ENCODE measurements at regions not wholly inside any gene's neighbourhood (a gene's known extent, or its start where the extent isn't known, plus 50 kb on each side); places are given as distances from the start of the nearest gene placed in this dataset.

GRCh38 chr7:19948160-19948559 is 174.7 kb upstream of the TMEM196 start:
- Histone ChIP-seq H3K4me1 (no peaks in the 10 kb centered on the region), H3K36me3 (no peaks in the 10 kb centered on the region), H3K4me3 (no peak overlapping the region), H3K27me3 (no peaks in the 10 kb centered on the region), H3K27ac (no peak overlapping the region), H3K9me3 (no peaks in the 10 kb centered on the region)
- TF ChIP-seq POLR2AphosphoS5 (IDR thresholded peaks at IDR 0.05; ENCODE audit: insufficient read depth in 1 of 2, low read depth in 1 of 2) (no peak), POLR2A (IDR thresholded peaks at IDR 0.05) (no peak)
- TF ChIP-seq, protein P1, sequence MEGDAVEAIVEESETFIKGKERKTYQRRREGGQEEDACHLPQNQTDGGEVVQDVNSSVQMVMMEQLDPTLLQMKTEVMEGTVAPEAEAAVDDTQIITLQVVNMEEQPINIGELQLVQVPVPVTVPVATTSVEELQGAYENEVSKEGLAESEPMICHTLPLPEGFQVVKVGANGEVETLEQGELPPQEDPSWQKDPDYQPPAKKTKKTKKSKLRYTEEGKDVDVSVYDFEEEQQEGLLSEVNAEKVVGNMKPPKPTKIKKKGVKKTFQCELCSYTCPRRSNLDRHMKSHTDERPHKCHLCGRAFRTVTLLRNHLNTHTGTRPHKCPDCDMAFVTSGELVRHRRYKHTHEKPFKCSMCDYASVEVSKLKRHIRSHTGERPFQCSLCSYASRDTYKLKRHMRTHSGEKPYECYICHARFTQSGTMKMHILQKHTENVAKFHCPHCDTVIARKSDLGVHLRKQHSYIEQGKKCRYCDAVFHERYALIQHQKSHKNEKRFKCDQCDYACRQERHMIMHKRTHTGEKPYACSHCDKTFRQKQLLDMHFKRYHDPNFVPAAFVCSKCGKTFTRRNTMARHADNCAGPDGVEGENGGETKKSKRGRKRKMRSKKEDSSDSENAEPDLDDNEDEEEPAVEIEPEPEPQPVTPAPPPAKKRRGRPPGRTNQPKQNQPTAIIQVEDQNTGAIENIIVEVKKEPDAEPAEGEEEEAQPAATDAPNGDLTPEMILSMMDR (IDR thresholded peaks at IDR 0.05) = no peak
- no peak for DNase-seq (ENCODE audit: extremely low spot score in 2 of 2)
- intact Hi-C loops (cut with DNase I) = no loop called here

GRCh38 chr7:19944363-19945120 is 171.1 kb upstream of the TMEM196 start:
- peaks cover 2% of the 10 kb centered on the region for H3K4me1 ChIP-seq
- TF ChIP-seq POLR2AphosphoS5 (IDR thresholded peaks at IDR 0.05; ENCODE audit: insufficient read depth in 1 of 2, low read depth in 1 of 2) (no peak), POLR2A (IDR thresholded peaks at IDR 0.05) (no peak)
- TF ChIP-seq, protein P1 (IDR thresholded peaks at IDR 0.05) = no peak
- no peak for DNase-seq (ENCODE audit: extremely low spot score in 2 of 2)
- intact Hi-C loops (cut with DNase I) = no loop called here
- no peaks in the 10 kb centered on the region for H3K9me3 ChIP-seq
- H3K27ac ChIP-seq = no peak overlapping the region
- H3K36me3 ChIP-seq = no peaks in the 10 kb centered on the region
- no peak overlapping the region for H3K4me3 ChIP-seq
- no peaks in the 10 kb centered on the region for H3K27me3 ChIP-seq

DNA sequence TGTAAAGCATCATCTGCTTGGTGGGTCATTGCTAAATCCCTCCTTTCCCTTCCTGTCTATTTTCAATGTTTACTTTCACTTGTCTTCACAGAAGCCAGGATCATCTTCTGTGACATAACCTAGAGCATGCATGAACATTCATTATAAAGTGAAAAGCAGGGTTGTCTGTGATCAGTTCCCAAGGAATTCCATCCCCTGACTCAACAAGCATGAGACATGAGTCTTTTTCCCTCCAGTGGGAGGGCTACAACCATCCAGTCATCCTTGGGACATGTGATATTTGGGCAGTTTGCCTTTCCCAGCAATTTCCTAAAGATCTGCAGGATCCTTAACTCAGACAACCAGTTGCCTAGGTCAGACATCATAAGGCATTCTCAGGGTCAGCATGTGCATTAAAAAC is 166.3 kb upstream of the TMEM196 start:
- no peaks in the 10 kb centered on the region for H3K36me3 ChIP-seq
- TF ChIP-seq POLR2A (IDR thresholded peaks at IDR 0.05) (no peak), POLR2AphosphoS5 (IDR thresholded peaks at IDR 0.05; ENCODE audit: insufficient read depth in 1 of 2, low read depth in 1 of 2) (no peak)
- TF ChIP-seq, protein P1 (IDR thresholded peaks at IDR 0.05) = no peak
- no peak overlapping the region for H3K4me3 ChIP-seq
- H3K27me3 ChIP-seq = no peaks in the 10 kb centered on the region
- H3K4me1 ChIP-seq = peaks cover 5% of the 10 kb centered on the region
- peaks cover 3% of the 10 kb centered on the region for H3K9me3 ChIP-seq
- H3K27ac ChIP-seq = no peak overlapping the region
- DNase-seq (ENCODE audit: extremely low spot score in 2 of 2) = no peak
- intact Hi-C loops (cut with DNase I) = no loop called here

DNA sequence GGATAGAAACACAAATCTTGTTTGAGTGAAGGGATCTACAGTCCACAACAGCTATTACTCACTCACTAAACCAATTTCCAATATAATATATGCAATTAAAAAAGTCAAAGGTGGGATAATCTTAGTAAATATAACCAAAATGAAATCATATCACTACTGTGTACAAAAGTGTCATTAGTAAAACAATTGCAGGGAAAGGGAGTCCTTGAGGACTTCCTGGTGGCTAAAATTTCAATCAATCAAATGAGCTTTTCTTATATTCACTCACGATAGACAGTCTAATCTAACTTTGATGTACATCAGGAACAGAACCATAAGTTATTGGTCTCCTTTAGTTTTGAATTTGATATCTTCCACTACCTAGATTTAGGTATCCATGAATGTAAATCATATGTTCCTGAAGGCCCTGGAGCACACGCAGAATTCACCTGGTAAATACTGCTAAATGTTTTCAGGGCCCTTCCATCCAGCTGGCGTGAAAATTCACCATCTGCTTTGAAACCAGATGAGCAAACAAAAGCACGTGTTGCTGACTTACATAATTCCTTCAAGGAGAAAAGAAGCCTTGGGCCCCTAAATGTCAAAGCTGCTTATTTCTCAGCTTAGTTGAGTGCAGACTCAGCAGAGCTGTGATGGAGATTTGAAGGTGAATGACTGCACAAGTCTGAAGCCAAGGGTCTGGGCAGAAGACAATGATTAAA is 159.3 kb upstream of the TMEM196 start:
- TF ChIP-seq POLR2A (IDR thresholded peaks at IDR 0.05) (no peak), POLR2AphosphoS5 (IDR thresholded peaks at IDR 0.05; ENCODE audit: insufficient read depth in 1 of 2, low read depth in 1 of 2) (no peak)
- TF ChIP-seq, protein P1 (IDR thresholded peaks at IDR 0.05) = no peak
- intact Hi-C loops (cut with DNase I) = no loop called here
- DNase-seq (ENCODE audit: extremely low spot score in 2 of 2) = no peak
- Histone ChIP-seq H3K4me3 (no peak overlapping the region), H3K9me3 (peaks cover 3% of the 10 kb centered on the region), H3K36me3 (no peaks in the 10 kb centered on the region), H3K27me3 (no peaks in the 10 kb centered on the region), H3K4me1 (no peaks in the 10 kb centered on the region), H3K27ac (no peak overlapping the region)

DNA sequence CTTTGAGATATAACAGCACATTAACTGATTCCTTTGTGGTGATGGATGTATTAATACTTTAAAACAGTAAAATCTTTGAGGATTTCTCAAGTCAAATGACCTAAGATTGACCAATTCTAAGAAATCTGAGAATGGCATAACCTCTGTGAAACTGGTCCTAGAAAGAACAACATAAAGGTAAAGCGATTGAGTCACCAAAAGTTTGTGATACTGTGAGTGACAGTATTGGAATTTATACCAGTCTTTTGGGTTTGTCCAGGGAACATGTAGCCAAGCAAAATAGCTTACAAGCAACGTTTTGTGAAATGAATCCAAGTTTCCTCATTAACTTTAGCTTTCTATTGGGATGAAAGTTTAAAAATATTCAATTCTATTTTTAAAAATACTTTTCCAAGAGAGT is 157.4 kb upstream of the TMEM196 start:
- DNase-seq (ENCODE audit: extremely low spot score in 2 of 2) = no peak
- Histone ChIP-seq H3K27ac (no peak overlapping the region), H3K4me3 (no peak overlapping the region), H3K9me3 (no peaks in the 10 kb centered on the region), H3K27me3 (no peaks in the 10 kb centered on the region), H3K4me1 (no peaks in the 10 kb centered on the region), H3K36me3 (no peaks in the 10 kb centered on the region)
- TF ChIP-seq, protein P1 (IDR thresholded peaks at IDR 0.05) = no peak
- TF ChIP-seq POLR2AphosphoS5 (IDR thresholded peaks at IDR 0.05; ENCODE audit: insufficient read depth in 1 of 2, low read depth in 1 of 2) = no peak
- no peak for TF ChIP-seq POLR2A (IDR thresholded peaks at IDR 0.05)
- intact Hi-C loops (cut with DNase I) = no loop called here

Measured in vagina (tissue), 2 donors.